ENCODE measurements at regions not wholly inside any gene's neighbourhood (a gene's known extent, or its start where the extent isn't known, plus 50 kb on each side); places are given as distances from the start of the nearest gene placed in this dataset.
"Not testable (repeated sequence)": the region's sequence is repeated elsewhere in the genome, so short reads cannot be mapped to it uniquely, and the experiment has no call there.

DNA sequence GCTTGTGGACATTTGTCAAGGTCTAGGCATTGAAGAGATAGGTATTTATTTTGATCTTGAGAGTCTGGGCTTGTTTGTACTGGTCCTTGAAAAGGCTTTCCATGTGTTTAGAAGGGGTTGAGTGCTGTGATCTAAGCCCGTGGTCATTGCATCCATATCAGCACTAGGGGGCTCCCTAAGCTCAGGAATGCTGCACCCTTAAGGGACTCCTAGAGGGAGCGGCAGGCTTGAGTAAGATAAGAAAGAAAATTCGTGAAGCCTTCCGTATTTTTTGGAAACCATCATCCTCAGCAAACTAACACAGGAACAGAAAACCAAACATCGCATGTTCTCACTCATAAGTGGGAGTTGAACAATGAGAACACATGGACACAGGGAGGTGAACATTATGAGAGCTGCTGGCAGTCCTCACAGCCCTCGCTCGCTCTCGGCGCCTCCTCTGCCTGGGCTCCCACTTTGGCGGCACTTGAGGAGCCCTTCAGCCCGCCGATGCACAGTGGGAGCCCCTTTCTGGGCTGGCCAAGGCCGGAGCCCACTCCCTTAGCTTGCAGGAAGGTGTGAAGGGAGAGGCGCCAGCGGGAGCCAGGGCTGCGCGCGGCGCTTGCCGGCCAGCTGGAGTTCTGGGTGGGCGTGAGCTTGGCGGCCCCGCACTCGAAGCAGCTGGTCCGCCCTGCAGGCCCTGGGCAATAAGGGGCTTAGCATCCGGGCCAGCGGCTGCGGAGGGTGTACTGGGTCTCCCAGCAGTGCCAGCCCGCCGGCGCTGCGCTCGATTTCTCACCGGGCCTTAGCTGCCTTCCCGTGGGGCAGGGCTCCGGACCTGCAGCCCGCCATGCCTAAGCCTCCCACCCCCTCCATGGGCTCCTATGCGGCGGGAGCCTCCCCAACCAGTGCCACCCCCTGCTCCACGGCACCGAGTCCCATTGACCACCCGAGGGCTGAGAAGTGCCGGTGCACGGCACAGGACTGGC is 201.2 kb upstream of the PCDH18 start:
- DNase-seq: not testable (repeated sequence)

DNA sequence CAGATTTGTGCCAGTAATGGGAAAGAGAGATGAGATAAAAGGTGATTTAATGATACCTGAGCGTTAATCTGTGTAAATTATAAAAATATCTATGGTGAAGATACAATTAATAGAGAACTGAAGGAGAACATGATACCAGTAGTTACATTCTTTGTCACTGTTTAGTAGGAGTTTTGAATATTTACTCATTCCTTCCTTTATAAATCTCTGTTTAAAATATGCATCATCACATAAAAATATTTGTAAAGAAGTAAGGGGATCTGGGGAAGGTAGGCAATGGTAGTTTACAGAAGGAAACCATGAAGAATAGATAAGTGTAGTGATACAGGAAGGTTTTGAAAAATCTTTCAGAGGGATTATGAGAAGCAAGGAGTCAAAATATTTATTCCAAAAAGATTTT is 190.6 kb upstream of the PCDH18 start:
- DNase-seq: no peak

DNA sequence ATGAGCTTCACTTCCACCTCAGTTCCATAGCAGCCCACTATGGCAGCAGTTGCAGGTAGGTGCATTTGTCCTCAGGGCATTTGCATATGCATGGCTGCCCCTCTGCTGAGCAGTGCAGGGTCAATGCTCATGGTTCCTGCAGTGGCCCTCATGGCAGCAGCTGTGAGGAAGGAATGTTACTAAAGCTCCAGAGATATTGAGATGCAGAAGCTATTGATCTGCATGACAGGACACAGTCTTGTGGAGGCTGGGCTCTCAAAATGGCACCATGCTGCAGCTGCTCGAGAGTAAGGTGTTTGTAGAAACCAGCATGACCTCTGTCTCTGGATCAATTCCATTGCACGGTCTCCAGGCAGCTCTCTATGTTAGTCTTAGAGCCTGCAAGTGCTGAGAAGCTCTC is 179.2 kb upstream of the PCDH18 start:
- DNase-seq: no peak

DNA sequence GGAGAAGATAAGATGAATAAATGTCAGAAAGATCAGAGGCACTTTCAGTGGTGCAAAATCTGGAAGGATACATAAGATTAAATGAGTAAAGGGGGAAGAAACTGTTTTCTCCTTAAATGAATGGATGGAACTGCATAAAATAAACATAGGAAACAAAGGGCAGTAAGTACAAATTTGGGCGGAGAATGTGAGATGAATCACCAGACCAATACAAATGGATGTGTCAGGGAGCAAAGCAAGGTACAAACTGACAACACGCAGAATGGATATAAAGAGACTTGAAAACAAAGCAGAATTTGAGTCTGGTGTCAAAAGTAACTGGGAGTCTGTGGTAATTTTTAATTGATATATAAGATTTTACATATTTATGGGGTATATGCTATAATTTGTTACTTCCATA is 175.3 kb upstream of the PCDH18 start:
- DNase-seq: no peak

DNA sequence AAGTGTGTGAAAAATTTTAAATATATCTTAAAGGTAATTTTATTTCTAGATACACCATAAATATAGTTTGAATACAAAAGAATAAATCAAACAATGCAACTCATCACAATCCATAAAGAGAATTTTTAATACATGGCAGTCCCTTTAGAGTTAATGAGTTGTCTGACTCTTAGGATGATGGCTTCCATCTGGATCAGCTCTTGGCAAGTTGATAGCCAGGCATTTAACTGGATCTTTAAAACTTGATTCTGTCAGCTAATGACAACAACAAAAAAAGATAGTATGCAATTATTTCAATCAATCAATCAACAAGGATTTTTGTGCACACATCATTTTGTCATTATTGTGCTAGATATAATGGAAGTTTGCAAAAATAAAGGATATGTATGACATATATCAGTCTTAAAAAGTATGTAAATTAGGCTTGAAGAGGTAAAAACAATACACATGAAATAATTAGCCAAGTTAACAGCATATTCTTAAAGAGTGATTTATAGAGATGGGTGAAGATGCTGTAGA is 174.9 kb upstream of the PCDH18 start:
- no peak for DNase-seq

DNA sequence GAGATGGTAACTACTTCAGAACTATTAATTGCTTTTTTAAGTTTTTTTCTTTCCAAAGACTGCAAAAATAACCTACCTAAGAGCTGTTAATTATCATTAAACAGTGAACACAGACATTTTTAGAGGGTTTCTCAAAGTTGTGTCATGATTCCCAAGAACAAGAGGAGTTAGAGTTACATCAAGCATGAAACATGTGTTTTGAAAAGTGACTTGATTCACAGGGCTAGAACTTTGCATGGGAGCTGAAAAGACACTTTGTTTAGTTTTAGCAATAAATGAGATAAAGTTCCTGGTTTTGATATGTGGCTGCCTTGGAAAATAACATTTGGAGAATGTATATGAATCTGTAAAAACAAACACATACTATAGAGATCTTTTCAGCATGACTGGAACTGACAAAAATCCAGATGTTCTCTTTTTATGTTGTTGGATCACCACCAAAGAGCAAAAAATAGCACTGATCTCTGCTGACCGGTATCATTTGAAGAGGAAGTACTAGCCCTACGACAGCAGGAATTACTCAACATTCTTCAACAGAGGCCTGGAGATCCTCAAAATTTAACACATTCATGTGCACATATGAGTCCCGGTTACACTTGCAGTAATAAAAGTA is 173.0 kb upstream of the PCDH18 start:
- DNase-seq: no peak

DNA sequence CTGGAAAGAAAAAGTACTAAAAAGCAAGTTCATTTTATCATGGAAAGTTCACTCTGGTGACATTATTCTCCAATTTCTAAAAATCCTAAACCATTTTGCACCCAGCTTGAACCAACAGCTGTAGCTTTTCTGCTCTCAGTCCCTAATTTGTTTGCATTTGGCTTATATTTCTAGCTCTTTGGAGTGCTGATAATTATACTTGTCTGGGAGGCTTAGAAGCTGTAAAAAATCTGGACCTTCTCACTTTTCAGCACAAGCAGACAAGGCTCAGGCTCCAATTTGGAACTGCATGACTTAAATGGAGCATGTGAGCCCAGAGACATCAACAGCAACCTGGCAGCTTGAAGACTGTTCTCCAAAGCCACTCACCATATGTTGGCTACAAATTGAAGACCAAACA is 170.9 kb upstream of the PCDH18 start:
- DNase-seq: no peak

DNA sequence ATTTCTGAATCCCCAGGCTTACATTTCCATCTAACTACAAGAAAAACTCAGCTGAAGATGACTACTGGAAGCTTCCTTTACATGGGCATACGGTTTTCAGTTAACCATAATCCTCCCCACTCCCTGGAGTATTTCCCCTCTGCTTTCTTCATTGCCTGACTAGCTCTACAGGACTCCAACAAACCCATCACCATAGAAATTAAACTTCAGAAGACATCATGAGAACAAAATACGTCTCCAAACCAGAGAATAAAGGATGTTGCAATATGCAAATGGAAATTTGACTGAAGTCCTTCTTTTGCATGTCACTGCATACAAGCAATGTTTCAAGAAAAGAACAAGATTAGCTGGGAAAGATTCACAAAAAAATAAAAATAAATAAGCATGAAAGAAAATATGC is 170.2 kb upstream of the PCDH18 start:
- no peak for DNase-seq

DNA sequence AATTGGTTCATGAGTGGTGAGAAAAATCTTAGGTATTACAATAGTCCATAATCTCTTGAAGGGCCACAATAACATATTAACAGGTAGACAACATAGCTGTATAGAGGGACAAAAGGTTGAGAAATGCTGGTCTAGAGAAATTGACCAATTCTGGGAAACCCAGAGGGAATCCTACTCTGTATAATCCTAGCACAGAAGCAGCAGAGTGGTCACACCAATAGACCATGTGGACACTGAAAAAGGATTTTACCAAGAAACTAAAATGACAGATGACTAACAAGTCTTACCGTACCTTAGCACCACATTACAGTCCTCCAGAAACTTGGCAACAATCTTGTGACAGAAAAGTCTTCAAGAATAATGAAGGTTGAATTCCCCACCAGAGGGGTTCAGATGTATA is 169.1 kb upstream of the PCDH18 start:
- DNase-seq: no peak

DNA sequence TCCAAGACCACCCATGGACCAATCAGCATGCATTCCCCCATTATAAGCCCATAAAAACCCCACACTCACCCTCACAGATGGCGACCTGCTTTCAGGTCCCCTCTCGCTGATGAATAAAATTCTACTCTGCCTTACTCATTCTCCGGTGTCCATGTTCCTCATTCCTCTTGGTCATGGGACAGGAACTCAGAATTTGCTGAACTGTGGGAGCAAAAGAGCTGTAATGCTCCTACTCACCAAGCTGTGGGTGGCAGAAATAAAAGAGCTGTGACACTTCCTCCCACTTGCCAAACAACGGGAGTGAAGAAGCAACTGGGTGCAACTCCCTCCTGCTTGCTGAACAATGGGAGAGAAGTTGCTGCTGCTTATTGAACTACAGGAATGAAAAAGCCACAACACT is 168.5 kb upstream of the PCDH18 start:
- no peak for DNase-seq

DNA sequence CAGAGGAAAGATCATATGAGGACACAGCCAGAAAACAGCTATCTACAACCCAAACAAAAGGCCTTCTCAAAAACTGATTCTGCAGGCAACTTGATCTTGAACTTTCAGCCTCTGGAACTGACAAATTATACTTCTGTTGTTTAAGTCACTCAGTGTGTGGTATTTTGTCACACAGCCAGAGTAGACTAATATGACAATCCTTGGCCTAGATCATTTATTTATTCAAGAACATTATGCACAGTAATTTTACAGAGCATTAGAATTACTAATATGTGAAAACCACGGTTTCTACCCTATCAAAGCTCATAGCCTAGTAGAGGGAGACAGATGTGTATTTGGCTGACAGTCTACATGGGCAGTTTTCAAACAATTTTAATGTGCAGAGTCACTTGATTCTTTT is 167.8 kb upstream of the PCDH18 start:
- no peak for DNase-seq

DNA sequence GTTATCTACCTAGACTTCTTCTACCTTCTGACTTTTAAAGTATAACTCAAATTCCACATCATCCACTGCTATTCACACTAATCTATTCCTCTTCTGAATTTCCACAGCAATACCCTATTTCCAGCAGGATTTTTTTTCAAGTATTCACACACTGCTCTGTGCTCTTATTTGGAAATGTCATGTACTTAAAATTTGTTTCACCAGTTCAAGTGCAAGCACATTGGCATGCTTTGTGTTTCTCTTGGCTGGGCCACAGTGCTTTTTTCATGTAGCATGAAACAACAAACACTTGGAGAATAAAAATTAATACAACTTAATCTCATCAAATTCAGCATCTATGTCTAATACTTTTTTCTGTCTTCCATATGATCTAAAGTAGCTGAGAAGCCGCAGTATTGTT is 161.8 kb upstream of the PCDH18 start:
- no peak for DNase-seq

DNA sequence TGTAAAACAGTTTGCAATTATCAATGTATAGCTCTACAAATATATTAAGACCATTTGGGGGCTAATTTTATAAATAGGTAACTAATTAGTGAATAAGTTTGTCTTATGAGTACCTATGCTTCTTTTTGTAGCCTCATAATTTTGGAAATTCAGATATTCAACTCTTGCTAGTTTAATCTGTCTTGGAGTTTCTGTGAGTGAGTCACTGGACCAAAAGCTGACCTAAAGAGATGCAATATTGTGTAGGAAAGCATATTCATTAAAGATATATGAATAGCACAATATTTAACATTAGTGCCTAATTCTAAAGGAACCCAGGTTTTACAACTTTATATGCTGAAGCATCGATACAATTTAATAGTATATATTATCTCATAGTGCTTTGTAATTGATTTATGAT is 161.3 kb upstream of the PCDH18 start:
- no peak for DNase-seq

DNA sequence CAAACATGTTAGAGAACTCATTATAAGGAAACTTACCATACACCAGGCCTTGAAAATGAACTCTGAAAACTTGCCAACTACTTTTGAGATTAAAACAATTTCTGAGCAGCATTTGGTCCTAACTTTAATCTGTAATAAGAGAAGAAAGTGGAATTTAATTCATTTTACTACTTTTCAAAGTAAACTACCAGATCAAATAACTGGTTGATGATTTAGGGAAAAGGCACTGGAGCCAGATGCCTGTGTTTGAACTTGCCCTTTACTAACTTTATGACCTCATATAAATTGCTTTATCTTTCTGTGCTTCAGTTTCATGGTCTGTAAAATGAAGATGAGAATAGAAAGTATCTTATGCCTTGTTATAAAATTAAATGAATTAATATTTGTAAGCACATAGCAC is 159.9 kb upstream of the PCDH18 start:
- DNase-seq: no peak

DNA sequence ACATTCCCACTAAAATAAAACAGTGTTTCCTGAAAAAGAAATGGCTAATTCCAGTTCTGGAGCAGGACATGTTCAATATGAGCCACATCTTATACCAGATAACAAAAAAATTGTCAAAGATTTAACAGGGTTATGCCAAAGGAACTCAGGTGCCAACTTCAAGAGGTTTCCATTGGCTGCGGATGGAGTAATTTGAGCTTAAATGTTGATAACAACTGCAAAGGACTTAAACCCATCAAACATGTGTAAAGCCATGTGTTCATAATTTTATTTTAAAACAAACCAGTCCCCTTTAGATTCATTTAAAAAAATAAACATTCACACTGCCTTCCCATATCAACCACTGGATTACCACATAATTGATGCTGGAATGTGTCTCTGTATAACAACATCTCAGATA is 156.4 kb upstream of the PCDH18 start:
- DNase-seq: no peak

DNA sequence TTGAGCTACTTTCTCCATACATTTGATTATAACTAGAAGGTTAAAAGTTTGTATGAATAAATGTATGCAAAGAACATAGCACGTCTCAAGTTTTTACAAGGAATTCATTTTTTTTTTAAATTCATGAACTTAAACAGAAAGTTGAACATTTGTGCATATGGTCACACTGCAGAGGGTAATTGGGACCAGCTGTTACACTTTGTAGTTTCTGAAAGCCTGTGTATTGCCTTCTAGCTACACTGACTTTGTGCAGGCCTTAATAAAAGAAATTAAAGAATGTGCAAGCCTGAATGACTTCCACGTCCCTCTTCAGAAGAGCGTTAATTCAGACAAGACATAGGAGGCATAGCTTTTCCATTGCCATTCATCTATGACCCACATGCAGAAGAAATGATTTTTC is 153.1 kb upstream of the PCDH18 start:
- no peak for DNase-seq

DNA sequence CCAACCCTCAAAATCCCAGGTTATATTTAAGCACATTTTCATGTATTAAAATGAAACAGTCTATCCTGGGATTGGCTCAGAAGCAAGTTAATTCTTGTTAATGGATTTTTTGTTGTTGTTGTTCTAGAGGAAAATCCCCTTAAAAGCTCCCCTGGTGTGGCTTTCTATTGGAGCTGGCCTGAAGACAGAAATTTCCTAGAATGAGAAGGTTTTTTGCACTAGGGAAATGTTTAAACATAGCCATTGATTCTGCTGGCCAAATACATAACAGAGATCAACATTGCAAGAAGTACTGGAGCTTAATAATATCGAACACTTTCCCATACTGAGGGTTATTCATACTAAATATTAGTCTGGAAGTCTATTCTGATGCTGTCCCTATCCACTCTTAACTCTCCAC is 148.8 kb upstream of the PCDH18 start:
- no peak for DNase-seq

DNA sequence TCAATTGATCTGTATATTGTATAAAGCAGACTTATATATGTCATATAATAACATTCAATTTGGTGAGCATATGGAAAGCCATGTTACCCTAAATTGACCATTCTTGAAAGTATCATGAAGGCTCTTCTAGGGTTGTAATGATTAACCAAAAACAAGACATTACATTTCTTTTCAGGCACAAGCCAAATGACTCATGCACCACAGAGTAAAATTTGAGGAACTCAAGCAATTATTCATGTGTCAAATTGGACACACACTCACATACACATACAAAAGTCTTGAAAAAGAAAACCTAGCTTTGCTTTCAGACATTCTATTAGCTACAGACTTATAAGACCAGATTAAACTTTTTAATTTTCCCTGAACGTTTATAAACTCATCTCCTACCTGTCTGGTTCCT is 146.5 kb upstream of the PCDH18 start:
- no peak for DNase-seq

DNA sequence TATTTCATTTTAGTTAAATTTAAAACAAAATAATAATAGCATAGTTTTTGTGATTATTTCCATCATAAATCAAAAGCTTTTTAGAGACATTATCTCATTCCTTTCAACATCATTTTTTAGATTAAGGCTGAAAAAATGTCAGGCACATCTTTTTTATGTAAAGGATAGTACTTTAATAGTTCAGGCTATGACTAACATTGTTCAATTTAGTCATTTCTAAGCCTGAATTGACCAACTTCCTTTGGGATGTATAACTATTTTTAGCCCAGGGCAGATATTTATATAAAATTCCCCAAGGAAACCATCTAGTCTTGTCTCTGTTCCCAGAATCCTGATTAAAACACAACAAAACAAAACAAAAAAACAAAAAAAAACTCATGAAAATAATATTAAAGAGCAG is 145.6 kb upstream of the PCDH18 start:
- no peak for DNase-seq

DNA sequence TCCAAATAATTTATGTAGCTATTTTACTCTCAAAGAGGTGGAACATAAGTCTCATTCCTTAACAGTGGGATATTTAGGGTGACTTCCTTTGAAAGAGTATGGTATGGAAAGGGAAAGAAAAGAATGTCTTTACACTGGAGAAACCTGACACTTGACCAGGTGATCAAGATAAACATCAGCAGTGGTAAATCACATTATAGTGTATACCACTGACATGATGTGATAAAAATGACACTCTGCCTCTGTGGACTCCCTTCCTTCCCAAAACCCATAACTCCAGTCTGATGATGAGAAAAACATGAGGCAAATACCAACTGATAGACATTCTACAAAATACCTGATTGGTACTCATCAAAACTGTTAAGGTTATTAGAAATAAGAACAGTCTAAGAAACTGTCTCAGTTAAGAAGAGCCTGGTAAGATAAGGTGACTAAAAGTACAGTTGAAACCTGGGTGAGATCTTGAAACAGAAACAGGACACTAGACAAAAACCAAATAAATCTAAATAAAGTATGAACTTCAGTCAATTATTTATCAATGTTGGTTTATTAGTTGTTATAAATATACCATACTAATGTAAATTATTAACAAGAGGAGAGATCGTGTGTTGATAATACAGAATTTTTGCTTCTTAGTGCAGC is 144.2 kb upstream of the PCDH18 start:
- no peak for DNase-seq

DNA sequence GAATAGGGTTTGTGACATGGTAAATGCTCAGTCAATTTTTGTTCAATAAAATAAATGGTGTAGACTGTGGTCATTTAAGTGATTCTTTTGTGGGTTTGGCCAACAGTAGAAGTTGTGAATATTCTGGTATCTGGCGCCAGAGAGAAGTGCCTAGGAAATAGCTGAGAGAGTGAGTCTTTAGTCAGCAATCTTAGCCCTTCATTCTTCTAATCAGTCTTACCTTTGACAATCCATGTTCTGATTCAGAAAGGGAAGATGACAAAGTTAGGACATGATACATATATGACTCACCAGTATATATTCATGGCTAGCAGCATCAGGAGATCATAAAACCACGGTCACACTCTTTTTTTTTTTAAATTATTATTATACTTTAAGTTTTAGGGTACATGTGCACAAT is 141.8 kb upstream of the PCDH18 start:
- no peak for DNase-seq

DNA sequence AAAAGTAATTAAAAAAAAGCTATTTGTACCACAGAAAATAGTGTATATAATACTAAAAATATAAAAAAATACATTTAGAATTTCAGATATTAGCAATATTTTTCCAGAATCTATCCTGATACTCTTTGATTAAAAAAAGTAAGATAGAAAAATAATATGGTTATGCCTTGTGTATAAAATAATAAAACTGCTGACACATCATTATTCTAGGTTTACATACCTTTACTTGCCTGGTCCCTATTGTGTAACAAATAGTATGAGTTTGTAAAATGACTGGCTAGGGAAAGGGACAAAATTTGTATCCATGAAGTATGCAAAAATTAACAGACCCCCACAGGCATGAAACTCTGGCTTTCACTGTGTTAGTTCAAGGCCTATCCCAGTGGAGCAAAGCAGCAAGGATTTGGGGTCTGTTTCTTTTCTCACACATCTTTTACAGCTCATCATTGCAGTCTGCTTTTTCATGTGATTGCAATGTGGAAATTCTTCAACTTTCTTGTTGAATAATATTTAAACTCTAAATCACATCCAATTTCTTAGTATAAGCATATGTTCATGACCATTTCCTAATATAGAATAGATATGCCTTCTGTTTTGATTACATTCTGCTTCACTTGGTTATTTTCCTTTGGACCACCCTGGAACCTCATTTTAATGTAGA is 136.7 kb upstream of the PCDH18 start:
- no peak for DNase-seq

DNA sequence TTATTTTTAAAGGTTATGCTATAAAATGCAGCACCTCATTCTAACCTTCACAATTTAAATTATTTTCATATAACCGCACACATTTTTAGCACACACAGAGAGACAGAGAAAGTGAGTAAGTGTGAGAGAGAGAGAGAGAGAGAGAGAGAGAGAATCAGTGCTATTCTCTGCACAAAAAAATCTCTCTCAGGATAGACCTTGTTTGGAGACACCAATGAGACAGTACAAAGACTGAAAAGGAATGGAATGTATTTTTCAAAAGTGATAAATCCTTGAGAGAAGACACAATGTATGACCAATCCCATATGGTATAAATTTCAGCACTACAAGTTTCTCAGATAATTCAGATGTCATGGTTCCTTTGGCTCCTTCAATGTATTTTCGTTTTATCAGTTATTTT is 132.1 kb upstream of the PCDH18 start:
- DNase-seq: no peak

All from T-helper 1 cell (primary cell).